NCI-H526 treated with DMSO at 0.1 percent for 48 hours (cell line): ENCODE measurements at regions not wholly inside any gene's neighbourhood (a gene's known extent, or its start where the extent isn't known, plus 50 kb on each side); places are given as distances from the start of the nearest gene placed in this dataset.

ENCODE experiments used
- DNase-seq: peaks from one replicate; lab custom pipeline; 2025; lab: John Stamatoyannopoulos, UW

GRCh38 chr13:74669149-74669548 lies 534.9 kb upstream of the KLF12 start:
- no peak for DNase-seq

DNA sequence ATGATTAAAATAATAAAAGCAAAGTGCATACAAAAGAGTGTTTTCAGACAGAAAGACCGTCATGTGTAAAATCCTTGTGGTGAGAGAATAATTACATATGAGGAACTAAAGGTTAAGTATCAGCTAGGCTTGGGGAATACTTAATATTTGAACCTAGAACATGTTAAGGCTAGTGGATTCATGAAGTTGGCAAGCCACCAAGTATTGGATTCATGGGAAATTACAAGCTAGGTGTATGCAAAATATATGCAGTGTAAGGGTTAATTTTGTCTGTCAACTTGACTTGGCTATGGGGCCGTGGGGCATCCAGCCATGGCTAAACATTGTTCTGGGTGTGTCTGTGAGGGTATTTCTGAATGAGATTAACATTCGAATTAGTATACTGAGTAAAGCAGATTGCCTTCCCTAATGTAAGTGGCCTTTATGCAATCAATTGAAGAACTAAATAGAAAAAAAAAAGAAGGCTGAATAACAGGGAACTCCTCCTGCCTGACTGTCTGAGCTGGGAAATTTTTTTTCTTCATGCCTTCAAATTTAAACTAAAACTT lies 533.5 kb upstream of the KLF12 start:
- DNase-seq, result no peak

- DNase-seq, result no peak
These were observed 528.7 kb upstream of the KLF12 start for GRCh38 chr13:74662905-74663304.

DNA sequence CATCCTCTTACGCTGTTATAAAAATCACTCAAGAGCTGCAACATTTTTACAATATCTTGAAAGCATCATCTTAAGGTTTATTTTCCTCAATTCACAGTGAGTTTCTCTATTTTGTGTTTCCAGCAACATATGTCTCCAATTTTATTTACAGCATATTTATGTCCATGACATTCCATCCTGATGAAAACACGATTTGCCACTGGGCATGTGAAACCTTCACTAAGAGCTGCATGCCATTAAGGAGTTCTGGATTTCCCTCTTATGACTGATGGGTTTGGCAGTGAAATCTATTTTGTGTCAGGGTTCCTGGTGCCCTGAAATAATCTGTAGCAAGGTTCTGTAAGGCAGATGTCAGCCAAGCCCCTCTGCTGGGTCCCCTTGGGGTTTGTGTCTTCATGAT lies 527.6 kb upstream of the KLF12 start:
- DNase-seq, result no peak

GRCh38 chr13:74657765-74658164 lies 523.6 kb upstream of the KLF12 start:
- DNase-seq, result no peak

- no peak for DNase-seq
These were observed 516.9 kb upstream of the KLF12 start for GRCh38 chr13:74651121-74651520.

GRCh38 chr13:74647991-74648390 lies 513.8 kb upstream of the KLF12 start:
- DNase-seq, result no peak

DNA sequence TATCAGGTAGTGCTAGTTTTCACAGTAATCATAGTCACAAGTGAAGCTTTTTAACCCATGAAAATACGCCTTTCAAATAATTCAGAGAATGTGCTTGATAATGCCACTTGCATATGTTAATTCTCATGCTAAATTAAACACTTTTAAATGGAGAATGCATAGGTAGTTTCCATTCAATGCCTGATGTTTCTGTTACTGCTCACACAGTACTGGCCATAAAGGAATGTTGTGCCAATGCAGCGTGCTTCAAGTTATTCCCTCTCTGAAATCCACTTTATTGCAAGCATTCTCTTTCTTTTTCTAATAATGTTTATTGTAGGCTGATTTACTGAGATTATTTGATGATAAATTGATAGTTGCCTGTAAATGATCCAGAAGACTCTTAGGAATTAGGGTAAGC lies 513.0 kb upstream of the KLF12 start:
- DNase-seq, result no peak

GRCh38 chr13:74646091-74646490 lies 511.9 kb upstream of the KLF12 start:
- DNase-seq, result no peak

DNA sequence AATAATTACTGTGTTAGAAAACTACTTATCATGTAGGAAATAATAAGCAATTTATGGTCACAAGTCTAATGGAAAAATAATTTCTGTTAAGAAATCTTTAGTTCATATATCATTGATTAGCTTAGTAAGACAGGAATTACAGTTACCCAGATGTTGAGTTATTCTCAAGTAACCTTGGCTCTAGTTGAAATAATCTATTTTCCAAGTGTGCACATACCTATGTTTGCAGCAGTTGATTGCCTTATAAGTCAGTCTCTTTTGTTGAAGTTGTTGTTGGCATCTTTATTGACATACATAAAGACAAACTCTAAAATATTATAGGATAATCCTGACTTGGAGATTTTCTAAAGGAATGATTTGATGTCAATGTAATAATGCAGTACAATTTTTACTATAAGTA lies 511.4 kb upstream of the KLF12 start:
- DNase-seq, result no peak

DNA sequence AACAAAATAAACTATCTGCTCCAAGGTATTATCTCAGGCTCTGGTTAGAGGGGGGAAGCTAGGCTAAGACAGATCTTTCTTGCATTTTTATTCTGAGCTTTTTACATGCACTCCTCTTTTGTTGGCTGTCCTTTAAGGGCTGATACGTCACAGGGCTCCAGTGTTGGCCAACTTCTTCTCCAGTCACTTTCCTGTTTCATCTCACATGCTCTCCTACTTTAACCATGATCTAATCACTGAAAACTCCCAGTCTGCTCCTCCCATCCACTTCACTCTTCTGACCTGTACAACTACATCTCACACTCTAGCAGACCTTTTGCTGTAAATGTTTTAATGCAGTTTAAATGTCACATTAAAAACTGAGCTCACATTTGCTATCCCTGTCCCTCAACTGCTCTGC lies 510.0 kb upstream of the KLF12 start:
- DNase-seq, result no peak

GRCh38 chr13:74641586-74641985 lies 507.4 kb upstream of the KLF12 start:
- DNase-seq, result no peak

DNA sequence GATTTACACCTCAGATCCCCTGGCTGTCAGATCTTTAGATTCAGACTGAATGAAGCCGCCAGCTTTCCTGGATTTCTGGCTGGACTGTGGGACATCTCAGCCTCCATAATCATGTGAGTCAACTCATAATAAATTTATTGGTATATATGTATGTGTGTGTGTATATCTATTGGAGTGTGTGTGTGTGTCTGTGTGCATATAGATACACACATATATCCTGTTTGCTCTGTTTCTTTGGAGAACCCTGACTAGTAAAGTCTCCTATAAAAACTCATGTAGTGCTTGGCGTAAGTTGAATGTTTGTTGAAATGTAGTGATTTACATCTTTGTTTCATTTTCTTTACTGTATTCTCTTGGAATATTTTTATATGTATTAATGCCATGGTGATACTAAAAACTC lies 499.5 kb upstream of the KLF12 start:
- DNase-seq, result no peak

GRCh38 chr13:74629985-74630384 lies 495.8 kb upstream of the KLF12 start:
- no peak for DNase-seq

DNA sequence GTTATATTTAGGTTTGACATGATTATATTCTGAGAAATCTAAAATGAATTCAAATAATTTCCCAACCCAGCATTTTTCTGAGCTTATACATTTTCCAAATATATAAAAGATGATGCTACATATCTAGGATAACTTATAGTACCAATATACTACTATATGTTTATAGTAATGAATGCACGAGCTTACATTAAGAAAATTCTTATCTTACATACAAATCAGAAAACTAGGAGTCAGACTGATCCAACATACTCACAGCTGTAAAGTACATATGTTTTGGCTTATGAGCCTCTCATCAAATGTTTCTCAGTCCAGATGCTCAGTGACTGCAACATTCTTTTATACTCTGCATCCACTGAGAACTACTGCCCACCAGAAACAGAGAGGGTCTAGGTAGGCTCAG lies 491.3 kb upstream of the KLF12 start:
- DNase-seq, result no peak

GRCh38 chr13:74623761-74624160 lies 489.6 kb upstream of the KLF12 start:
- DNase-seq, result no peak

DNA sequence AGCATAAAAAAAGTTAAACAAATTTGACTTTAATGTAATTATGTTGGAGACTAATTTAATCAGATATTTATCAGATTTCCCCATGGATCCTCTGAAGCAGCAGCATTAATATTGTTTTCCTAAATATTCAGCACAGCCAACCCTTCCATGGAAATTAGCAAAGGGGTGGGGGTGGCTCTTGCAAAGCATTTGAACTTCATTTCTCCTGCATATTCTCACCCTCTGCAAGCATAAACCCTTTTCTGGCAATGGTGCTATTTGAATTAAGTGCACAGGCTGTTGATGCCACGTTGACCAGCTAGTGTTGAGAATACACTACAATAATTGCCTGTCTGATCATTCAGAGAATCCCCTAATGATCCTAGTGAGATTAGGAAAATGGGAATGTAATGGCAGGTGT lies 488.1 kb upstream of the KLF12 start:
- no peak for DNase-seq

GRCh38 chr13:74620711-74621110 lies 486.5 kb upstream of the KLF12 start:
- no peak for DNase-seq

GRCh38 chr13:74620308-74620707 lies 486.1 kb upstream of the KLF12 start:
- no peak for DNase-seq

GRCh38 chr13:74597526-74597925 lies 463.3 kb upstream of the KLF12 start:
- DNase-seq, result no peak

- no peak for DNase-seq
These were observed 462.5 kb upstream of the KLF12 start for GRCh38 chr13:74596691-74597090.

DNA sequence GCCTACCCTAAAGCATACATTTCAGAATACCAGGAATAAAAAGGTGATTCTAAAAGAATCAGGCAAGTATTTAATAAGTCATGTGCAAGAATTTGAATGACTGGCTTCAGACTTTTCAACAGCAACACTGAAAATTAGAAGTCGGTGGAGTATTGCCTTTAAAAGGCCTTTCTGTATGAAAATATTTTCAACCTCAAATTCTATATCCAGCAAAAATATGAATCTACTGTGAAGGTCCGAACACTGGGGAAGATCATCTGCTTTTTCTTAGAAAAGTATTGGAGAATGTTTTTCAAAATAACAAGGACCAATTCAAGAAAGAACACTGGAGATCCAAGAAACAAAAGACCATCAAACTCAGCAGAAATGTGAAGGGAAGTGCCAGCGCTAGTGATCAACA lies 459.5 kb upstream of the KLF12 start:
- no peak for DNase-seq

GRCh38 chr13:74586847-74587246 lies 452.6 kb upstream of the KLF12 start:
- DNase-seq, result no peak

GRCh38 chr13:74576420-74576819 lies 442.2 kb upstream of the KLF12 start:
- peak; percentile 20 for DNase-seq

DNA sequence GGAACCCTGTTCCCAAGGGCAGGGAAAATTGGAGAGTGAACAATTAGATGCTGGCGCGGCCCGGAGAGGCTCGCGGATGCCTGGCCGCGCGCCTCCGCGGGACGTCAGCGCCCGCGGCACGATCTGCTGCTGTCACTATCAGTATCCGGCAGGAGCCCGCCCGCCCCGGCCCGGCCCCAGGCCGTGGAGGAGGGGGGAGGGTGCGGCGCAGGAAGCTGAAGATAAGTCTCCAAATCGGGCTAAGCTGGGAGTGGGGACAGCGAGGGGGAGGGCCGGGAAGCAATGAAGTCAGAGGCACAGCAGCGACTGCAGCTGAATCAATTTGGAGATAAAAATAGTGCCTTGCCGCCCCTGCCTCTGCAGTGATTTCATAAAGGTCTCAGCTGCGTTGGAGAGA lies 441.5 kb upstream of the KLF12 start:
- DNase-seq, result peak; percentile 55
